Mesodermal cell (in vitro differentiated cells): ENCODE measurements at regions not wholly inside any gene's neighbourhood (a gene's known extent, or its start where the extent isn't known, plus 50 kb on each side); places are given as distances from the start of the nearest gene placed in this dataset.

Experiments used
- H3K27ac ChIP-seq: 2 replicates; pipeline ENCODE4 v1.7.0; 2013; ENCODE audit warnings: mild to moderate bottlenecking, low read depth, low read length, moderate library complexity; ENCODE audit not compliant: severe bottlenecking
- H3K36me3 ChIP-seq: 2 replicates; pipeline ENCODE4 v1.7.1; 2013; ENCODE audit warnings: mild to moderate bottlenecking, low read length, moderate library complexity; ENCODE audit not compliant: control insufficient read depth, insufficient read depth
- H3K4me1 ChIP-seq: one replicate; pipeline ENCODE4 v1.7.1; 2013; ENCODE audit warnings: mild to moderate bottlenecking, low read length; ENCODE audit not compliant: insufficient read depth, control insufficient read depth, poor library complexity, severe bottlenecking
- H3K4me3 ChIP-seq: 2 replicates; pipeline ENCODE4 v1.7.0; 2013; ENCODE audit warnings: low read length, control low read depth, mild to moderate bottlenecking; ENCODE audit not compliant: insufficient read depth, poor library complexity, severe bottlenecking; ENCODE audit errors: extremely low read depth
- H3K9me3 ChIP-seq: 2 replicates; pipeline ENCODE4 v1.7.1; 2013; ENCODE audit warnings: mild to moderate bottlenecking, low read length, moderate library complexity; ENCODE audit not compliant: control insufficient read depth
- WGBS, 2 experiments: methylation state at CpG; one replicate each; pipeline ENCODE4 v1.1.5; 2013; ENCODE audit warnings: missing lambda C conversion rate in 2 of 2; ENCODE audit not compliant: insufficient coverage in 2 of 2; 5-methylcytosine and 5-hydroxymethylcytosine counted together

DNA sequence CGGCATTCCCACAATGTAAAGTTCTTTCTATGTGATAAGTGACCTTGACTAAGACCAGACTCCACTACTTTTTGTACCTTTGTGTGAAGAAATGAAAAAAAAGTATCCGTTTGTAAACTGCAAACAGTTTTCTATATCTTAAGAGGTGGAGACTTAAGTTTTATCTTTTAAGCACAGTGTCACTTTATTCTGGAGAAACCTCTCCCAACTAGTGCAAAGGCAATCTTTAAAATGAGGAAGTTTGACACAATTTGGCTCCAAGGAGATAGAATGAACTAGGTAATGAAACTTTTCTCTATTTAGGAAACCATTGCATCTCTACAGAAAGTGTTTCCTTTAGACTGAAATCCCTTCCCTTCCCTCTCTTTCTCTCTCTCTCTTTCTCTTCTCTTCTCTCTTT lies 122.9 kb downstream of the SAMD9 start:
- Histone ChIP-seq H3K9me3 (no peaks in the 10 kb centered on the region), H3K36me3 (no peaks in the 10 kb centered on the region), H3K27ac (no peak overlapping the region), H3K4me1 (no peaks in the 10 kb centered on the region), H3K4me3 (no peak overlapping the region)
- WGBS, 2 experiments, result no CpG with 5 or more reads among the region's 2 CpGs

DNA sequence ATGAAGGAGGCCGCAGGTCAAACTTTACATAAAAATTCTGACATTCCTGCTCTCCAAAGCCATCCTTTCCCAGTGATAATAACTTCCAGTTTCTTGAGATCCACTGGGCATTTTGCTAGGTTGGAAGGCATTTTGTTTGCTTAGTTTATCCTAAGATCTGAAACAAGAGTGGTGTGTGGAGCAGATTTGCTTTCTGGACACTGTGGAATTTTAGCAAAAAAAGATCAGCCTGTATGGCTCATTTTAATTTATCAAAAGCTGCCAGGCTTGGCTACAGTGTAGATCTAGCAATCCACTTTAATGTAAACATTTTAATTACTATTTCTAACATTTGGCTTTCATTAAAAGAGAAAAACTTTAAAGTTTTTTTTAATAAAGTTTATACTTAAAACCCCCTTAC lies 124.8 kb downstream of the SAMD9 start:
- no peaks in the 10 kb centered on the region for H3K4me1 ChIP-seq
- H3K4me3 ChIP-seq, result no peak overlapping the region
- no peaks in the 10 kb centered on the region for H3K9me3 ChIP-seq
- no peaks in the 10 kb centered on the region for H3K36me3 ChIP-seq
- 100% methylated on average over 1 of the region's 1 CpG; no CpG with 5 or more reads in 1 of the 2 experiments for WGBS, 2 experiments
- H3K27ac ChIP-seq, result no peak overlapping the region

DNA sequence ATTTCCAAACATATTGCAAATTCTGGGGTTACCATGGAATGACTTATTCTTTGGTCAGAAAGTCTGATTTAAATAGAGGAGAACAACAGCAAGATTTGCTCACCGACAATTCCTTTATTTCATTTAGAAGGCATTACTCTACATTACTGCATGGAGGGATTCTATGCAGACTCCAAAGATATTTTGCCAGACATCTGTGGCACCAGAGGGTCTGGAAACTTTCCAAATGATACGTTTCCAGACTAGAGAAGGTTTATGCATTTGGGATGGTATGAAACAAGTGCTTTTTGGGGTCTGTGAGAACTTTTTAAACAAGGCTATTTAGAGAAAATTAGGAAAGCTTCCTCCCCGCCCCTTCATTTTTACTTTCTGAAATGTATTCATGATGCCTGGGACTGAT lies 125.3 kb downstream of the SAMD9 start:
- Histone ChIP-seq H3K9me3 (no peaks in the 10 kb centered on the region), H3K4me3 (no peak overlapping the region), H3K36me3 (no peaks in the 10 kb centered on the region), H3K4me1 (peaks cover 4% of the 10 kb centered on the region), H3K27ac (no peak overlapping the region)
- 74 to 83% methylated on average over 1 to 2 of the region's 3 CpGs for WGBS, 2 experiments

DNA sequence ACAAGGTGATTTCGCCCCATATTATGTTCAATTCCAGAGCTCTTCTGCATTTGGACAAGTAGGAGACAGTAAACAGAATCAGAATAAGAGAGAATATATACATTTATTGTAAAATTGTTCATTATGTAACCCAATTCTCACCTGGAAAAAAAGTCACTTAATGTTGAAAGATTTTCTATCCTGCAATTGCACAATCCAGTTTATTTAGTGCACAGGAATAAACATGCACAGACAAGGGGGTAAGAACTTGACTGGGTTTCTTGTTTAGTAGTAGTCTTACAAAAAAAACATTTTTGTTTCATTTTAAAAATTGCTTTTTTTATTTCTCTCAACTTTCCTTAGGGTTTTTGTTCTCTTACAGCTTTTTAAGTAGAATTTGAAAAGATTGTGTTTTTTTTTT lies 126.6 kb downstream of the SAMD9 start:
- Histone ChIP-seq H3K27ac (no peak overlapping the region), H3K36me3 (no peaks in the 10 kb centered on the region), H3K4me1 (peaks cover 9% of the 10 kb centered on the region), H3K4me3 (no peak overlapping the region), H3K9me3 (peaks cover 5% of the 10 kb centered on the region)
- WGBS, 2 experiments, result no CpG with 5 or more reads among the region's 1 CpG

DNA sequence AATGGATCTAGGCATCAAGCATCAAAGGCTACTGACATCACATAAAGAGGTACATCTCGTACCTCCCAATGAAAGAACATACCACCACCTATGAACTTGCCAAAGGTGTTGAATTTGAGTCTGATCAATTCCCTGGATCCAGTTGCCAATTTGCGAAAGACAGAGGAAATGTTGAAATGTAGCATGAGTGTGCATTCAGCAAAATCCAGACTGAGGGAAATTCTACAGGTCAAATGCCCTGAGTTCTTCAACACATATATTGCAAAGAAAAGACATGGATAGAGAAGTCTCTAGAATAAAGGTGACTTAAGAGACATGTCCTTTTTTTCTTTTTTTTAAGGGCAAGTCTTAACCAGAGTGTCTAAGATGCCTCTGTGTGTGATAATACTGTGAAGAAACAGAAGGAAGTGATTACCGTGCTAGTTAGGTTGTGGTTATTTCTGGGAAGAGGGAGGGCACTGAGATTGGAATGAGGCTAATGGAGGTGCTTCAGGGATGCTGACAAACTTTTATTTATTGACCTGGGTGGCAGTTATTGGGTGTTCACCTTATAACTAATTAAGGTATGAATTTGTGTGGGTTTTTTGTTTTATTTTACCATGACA lies 128.7 kb downstream of the SAMD9 start:
- Histone ChIP-seq H3K4me3 (no peak overlapping the region), H3K27ac (peak overlapping the region; percentile 67), H3K36me3 (no peaks in the 10 kb centered on the region), H3K9me3 (peaks cover 6% of the 10 kb centered on the region), H3K4me1 (peaks cover 9% of the 10 kb centered on the region)
- WGBS, 2 experiments, result 94 to 100% methylated on average over 2 of the region's 3 CpGs

DNA sequence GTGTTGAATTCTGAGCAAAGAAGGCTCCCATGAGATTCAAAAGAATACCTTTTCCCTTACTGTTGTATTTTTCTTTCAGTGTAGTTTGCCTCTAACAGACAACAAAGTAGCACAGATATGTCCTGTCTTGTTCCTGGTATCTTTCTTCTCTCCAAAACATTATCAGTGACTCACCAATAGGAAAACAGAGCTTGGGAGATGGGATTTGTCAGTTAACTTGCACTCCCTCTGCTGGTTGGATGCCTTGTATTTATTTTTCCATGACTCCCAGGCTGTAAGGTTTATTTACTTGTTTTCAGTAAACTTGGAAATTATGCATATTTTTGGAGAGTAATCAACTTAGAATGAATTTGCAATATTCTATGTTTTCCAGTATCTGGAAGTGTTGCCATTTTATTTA lies 129.7 kb downstream of the SAMD9 start:
- Histone ChIP-seq H3K4me1 (peaks cover 9% of the 10 kb centered on the region), H3K36me3 (no peaks in the 10 kb centered on the region), H3K9me3 (peaks cover 6% of the 10 kb centered on the region), H3K27ac (peak overlapping the region; percentile 78), H3K4me3 (no peak overlapping the region)

DNA sequence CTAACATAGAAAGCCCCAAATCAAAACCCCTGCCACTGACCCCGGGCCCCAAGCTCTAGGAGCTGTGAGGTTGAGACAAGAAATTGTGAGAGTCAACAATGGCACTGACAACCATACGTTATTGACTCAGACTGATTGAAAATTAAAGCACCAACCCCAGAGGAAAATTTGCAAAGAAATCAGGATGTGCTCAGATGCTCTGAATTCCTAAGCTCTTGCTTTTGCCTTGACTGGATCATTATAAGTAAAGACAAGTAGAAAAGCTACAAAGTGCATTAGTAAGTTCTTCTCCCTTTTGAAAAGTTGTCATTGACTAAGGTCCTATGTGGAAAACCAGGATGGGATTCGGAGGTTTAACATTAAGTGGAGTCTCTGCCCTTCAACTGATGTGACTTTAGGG lies 130.2 kb downstream of the SAMD9 start:
- H3K9me3 ChIP-seq, result peaks cover 6% of the 10 kb centered on the region
- peak overlapping the region; percentile 78 for H3K27ac ChIP-seq
- H3K4me1 ChIP-seq, result peaks cover 9% of the 10 kb centered on the region
- no peaks in the 10 kb centered on the region for H3K36me3 ChIP-seq
- 88 to 100% methylated on average over 1 of the region's 3 CpGs for WGBS, 2 experiments
- H3K4me3 ChIP-seq, result no peak overlapping the region

DNA sequence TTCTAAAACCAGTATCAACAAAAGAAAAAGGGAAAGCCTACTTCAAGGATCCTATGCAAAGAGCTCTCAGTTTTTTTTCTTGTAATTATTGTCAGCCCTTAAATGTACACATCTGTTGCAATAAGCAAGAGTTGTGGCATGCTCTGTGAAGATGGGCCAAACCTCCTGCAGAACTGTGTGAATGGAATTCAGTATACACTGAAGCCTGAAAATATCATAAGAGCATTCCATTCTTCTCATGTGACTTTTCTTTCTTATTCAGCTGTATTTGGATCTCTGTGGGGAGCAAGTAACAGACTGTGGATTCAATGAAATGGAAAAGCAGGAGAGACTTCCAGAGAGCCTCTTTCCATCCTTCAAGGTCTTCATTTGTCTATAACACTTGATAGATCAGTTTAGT lies 130.7 kb downstream of the SAMD9 start:
- peaks cover 6% of the 10 kb centered on the region for H3K9me3 ChIP-seq
- peak overlapping the region; percentile 78 for H3K27ac ChIP-seq
- no peak overlapping the region for H3K4me3 ChIP-seq
- H3K36me3 ChIP-seq, result no peaks in the 10 kb centered on the region
- H3K4me1 ChIP-seq, result peaks cover 9% of the 10 kb centered on the region

DNA sequence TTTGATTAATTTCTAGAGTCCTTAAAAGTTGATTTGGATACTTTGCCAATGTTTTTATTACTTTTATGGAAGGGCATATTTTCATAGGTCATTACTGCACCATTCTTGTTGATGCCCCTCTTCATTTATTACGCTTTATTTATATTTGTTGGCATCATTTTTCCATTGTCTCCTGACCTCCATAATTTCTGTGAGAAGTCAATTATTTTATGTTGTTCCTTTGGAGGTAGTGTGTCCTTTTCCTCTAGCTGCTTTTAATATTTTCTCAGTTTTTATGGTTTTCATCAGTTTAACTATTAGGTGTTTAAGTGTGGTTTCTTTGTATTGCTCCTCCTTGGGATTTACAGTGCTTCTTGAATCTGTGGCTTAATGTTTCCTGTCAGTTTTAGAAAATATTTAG lies 134.9 kb downstream of the SAMD9 start:
- Histone ChIP-seq H3K9me3 (peaks cover 9% of the 10 kb centered on the region), H3K4me3 (no peak overlapping the region), H3K4me1 (peaks cover 9% of the 10 kb centered on the region), H3K36me3 (no peaks in the 10 kb centered on the region), H3K27ac (no peak overlapping the region)
- no CpG with 5 or more reads among the region's 1 CpG for WGBS, 2 experiments

DNA sequence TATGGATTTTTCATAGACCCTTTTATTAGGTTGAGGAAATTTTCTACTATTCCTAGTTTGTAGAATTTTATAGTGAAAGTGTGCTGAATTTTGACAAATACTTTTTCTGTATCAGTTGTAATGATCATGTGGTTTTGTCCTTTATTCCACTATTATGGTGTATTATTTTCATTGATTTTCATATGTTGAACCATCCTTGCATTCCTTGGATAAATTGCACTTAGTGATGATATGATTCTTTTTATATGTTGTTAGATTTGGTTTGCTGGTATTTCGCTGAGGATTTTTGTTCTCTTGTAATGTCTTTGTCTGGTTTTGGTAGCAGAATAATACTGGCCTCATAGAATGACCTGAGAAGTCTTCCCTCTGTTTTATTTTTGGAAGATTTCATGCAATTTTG lies 140.6 kb upstream of the CDK6 start:
- H3K4me1 ChIP-seq, result no peaks in the 10 kb centered on the region
- no peaks in the 10 kb centered on the region for H3K36me3 ChIP-seq
- WGBS, 2 experiments, result 67 to 90% methylated on average over 1 of the region's 1 CpG
- H3K4me3 ChIP-seq, result no peak overlapping the region
- H3K9me3 ChIP-seq, result peaks cover 9% of the 10 kb centered on the region
- no peak overlapping the region for H3K27ac ChIP-seq

DNA sequence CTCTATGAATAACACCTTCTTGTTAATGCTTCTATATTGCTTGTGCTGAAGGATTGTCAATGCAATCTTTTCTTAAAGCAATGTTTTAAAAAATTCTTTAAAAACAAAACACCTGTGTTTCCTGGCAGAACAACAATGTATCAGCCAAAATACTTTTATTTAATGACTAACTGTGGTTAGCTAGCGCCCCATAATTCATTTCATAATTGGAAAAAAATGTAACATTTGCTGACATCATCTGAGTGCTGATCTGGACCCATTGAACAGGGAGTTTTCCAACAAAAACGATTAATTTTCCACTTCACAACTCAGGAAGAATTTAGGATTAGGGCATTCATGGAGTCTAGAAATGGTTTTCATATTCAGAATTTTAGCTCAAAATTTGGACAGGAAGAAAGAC lies 137.6 kb upstream of the CDK6 start:
- H3K27ac ChIP-seq, result no peak overlapping the region
- H3K9me3 ChIP-seq, result peaks cover 6% of the 10 kb centered on the region
- H3K4me1 ChIP-seq, result no peaks in the 10 kb centered on the region
- no CpG with 5 or more reads among the region's 2 CpGs for WGBS, 2 experiments
- no peaks in the 10 kb centered on the region for H3K36me3 ChIP-seq
- H3K4me3 ChIP-seq, result no peak overlapping the region
